Superior temporal gyrus (tissue), 1 donor: ENCODE measurements at regions not wholly inside any gene's neighbourhood (a gene's known extent, or its start where the extent isn't known, plus 50 kb on each side); places are given as distances from the start of the nearest gene placed in this dataset.

ENCODE experiments used
- DNase-seq: peaks from one replicate; pipeline ENCODE4 v3.0.0-alpha.2; 2016; ENCODE audit errors: extremely low spot score

DNA sequence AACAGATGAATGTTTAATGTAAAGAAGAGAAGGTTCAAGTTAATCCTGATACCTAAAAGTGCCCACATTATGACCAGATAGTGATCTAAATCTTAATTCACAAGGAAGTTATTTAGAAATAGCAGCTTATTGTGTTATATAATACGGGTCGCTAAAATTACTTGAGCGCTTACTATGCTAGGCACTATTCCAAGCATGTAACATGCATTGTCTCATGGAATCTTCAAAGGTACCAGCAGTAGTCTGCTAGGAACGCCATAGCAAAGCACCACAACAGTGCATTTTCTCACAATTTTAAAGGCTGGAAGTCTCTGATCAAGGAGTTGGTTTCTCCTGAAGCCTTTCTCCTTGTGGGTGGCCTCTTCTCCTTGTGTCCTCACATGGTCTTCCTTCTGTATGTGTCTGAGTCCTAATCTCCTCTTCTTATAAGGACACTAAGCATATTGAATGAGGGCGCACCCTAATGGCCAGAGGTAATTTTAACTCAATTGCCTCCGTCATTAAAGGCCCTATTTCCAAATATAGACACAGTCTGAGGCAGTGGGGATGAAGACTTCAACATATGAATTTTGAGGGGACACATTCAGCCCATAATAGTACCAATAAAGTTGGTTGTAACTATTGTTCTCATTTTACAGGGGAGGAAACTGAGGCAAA is 118.4 kb downstream of the LRRC30 start:
- no peak for DNase-seq

DNA sequence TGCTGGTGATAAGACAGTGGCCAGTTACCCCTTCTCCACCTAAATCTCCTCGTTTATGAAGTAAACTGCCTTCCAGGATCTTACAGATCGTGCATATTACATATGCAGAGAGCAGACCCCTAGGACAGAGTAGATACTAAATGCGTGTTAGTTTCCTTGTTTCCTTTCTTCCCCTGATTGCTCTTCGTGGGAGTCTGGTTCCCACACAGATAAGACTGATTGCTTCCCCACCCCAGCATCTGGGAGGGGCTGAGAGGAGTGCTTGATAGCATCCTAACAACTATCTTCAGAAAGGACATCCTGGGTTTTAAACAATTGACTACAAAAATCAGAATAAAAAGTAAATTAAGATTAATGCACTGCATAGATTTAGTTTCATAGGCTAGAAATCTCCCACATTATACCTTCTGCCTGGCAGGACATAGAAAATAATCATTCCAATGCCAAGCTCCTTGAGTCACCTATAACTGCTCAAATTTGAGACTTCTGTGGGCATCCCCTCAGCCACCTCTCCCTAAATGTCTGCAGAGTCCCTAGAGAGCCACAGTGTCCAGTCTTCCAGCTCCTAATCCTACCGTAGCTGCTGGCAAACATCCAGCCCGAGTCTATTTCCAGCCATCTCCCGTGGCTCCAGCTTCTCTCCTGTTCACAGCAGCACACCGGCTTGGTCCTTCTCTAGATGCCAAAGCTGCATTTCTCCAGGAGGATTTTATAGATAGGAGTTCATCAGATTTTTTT is 128.3 kb downstream of the LRRC30 start:
- no peak for DNase-seq

DNA sequence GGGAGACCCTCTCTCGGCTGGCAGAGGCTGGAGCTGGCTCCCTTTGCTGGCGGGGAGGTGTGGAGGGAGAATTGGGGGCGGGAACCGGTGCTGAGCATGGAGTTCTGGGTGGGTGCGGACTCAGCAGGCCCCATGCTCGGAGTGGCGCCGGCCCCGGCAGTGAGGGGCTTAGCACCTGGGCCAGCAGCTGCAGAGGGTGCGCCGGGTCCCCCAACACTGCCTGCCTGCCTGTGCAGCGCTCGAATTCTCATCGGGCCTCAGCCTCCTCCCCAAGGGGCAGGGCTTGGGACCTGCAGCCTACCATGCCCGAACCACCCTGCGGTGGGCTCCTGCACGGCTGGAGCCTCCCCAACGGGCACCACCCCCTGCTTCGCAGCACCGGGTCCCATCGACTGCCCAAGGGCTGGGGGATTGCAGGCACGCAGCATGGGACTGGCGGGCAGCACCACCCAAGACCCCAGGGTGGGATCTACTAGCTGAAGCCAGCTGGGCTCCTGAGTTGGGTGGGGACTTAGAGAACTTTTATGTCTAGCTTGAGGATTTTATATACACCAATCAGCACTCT is 129.8 kb downstream of the LRRC30 start:
- no peak for DNase-seq

GRCh38 chr18:7363338-7363737 is 132.4 kb downstream of the LRRC30 start:
- DNase-seq: no peak

- DNase-seq: no peak
These were observed 135.7 kb downstream of the LRRC30 start for GRCh38 chr18:7366597-7366996.

GRCh38 chr18:7367336-7367735 is 136.4 kb downstream of the LRRC30 start:
- DNase-seq: no peak

- DNase-seq: no peak
These were observed 138.1 kb downstream of the LRRC30 start for GRCh38 chr18:7369006-7369405.

- peak; percentile 38 for DNase-seq
These were observed 139.5 kb downstream of the LRRC30 start for GRCh38 chr18:7370375-7370774.

DNA sequence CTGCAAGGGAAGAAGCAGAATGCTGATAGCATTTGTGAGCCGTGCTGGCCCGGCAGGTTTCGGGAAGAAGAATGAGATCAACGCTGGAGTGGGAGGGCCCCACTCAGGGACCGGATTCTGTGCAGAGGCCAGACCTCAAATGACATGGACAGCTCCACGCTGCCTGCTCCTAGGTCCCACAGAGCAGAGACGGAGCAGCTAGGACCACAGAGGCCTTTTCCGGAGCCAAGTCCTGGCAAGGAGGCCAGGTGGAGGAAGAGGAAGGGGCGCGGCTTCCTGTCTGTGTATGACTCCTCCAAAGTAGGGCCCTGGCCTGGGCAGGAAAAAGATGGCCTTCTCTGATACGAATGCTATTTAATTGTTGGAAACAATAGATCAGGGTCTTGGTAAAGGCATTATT is 139.9 kb downstream of the LRRC30 start:
- no peak for DNase-seq

DNA sequence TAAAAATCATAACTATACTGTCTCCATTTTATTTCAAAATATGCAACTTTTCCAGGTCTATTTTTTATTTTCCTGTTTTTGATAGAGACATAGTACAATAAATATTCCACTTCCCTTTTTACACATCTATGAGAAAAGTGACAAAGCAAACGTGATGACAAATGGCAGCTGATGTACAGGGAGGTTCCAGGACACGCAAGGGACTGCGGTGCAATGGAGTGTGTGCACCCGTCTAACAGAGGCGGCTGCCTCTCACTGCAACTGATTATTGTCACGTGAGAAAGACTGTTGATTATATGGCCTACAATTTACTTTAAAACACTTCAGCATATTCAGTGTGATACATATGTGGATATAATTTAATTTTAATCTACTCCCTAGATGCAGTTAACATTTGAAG is 142.6 kb downstream of the LRRC30 start:
- DNase-seq: no peak

- no peak for DNase-seq
These were observed 150.4 kb downstream of the LRRC30 start for GRCh38 chr18:7381307-7381706.

DNA sequence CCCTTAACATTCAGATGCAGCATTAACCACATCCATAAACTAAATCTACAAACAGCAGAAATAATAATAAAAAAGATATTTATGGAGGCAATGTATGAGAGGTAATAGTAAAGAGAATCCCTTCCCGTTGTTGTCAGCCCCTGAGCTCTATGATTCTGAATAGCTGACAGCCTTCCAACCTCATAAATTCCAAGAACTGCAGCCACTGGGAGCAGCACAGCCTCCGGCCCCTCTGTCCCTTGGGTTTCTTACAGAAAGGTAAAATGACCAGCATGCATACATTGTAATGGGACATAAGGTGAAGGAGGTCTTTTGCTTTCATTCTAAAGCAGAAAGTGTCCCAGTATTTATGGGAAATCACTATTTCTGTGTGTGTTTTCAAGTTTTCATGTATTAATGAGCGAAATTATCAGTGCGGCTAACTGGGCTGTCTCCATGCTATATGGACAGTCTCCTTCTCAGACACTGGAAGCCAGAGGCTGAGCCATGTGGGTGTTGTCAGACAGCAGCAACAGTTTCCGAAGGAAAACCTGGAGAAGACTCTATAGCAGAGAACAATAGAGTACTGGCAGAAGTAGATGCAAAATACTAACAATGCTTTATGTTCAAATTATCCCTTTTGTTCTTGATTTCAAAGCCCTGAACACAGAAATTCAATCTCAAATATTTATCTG is 151.6 kb downstream of the LRRC30 start:
- DNase-seq: no peak

DNA sequence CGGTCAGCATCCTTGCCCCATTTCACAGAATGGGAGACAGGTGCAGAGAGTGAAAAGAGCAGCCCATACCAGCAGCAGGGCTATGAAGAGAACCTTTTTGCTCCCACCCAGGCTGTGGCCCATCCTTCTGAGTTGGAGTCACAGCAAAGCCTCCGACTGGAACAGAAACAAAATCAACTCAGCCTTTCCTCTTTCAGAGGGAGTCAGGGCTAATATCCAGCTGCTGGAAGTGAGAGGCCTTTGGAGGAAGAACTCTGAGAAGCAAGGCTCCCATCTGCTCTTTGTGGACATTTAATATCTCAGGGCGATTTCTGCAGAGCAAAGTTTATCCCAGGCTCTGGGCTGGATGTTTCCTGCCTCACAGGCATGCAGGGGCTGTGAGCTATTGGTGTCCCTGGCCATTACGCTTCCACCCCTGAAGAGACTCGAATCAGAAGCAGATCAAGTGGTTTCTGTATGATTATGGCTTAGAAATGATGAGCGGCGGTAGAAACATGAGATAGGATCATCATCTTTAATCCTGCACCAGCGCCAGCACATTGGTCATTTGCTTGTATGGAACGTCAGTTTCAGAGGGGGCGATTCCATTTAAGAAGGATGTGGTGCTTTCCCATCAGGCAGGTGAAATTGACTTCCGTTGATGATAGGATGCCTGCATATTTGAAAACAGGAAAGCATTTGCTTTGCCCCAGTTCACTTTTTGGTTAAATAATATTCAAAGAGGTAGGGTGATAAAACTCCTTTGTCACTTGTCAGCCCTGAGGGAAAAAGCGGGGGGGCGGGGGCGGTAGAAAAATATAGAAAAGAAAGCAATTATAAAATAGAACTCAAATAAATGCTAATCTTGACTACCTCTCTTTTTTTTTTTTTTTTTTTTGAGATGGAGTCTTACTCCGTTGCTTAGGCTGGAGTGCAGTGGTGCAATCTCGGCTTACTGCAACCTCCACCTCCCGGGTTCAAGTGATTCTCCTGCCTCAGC is 152.4 kb downstream of the LRRC30 start:
- no peak for DNase-seq

DNA sequence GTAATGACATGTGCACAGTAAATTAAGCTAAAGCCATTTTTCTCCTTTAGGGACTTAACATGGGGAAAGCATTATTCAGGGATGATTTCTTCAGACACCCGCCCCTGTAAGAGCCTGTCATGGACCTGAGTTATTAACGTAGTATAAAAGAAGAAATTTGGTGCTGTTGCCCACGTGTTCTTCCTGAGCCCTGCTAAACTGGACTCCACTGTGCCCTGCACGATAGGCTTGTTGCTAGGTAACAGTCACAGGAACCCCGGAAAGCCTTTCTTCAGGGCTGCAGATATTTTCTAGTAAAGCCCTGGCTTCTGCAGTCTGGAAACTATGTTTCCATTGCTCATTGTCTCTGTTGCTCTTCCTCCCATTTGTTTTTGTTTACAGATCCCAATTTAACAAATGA is 157.9 kb downstream of the LRRC30 start:
- no peak for DNase-seq

GRCh38 chr18:7390731-7391492 is 160.0 kb downstream of the LRRC30 start:
- no peak for DNase-seq

GRCh38 chr18:7393080-7393479 is 162.2 kb downstream of the LRRC30 start:
- DNase-seq: no peak

GRCh38 chr18:7394050-7394659 is 163.3 kb downstream of the LRRC30 start:
- no peak for DNase-seq

DNA sequence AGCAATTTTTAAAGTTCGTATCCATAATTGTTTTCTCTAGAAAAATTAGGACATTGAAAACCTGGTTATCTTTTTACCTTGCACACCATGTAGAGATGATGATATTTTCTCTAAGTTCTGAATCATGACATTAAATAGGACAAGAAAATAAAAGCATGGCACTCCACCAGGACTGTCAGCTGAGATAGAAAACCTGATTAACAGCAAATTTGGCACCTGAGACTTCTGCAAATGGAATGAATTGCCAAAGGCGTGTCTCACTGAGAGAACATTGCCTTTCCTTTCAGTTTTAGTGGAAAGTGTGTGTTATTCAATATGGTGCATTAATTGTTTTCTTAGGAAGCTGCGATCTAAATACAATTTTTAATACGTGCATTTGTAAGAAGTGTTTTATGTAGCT is 164.7 kb downstream of the LRRC30 start:
- DNase-seq: no peak

DNA sequence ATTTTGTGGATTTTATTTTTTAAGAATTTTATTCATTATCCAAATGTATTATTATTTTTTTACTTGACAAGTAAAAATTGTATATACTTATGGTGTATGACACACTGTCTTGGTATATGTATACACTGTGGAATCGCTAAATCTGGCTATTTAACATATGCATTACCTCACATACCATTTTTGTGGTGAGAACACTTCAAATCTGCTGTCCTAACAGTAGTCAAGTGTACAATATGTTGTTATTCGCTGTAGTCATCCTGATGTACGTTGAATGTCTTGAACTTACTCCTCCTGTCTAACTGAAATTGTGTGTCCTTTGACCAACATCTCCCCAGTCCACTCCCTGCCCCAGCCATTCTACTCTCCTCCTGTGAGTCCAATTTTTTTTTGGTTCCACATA is 153.2 kb upstream of the PTPRM start:
- no peak for DNase-seq

GRCh38 chr18:7414459-7414858 is 152.7 kb upstream of the PTPRM start:
- DNase-seq: no peak
